Sigmoid colon (tissue), 4 donors: ENCODE measurements at regions not wholly inside any gene's neighbourhood (a gene's known extent, or its start where the extent isn't known, plus 50 kb on each side); places are given as distances from the start of the nearest gene placed in this dataset.

Experiments used
- EP300 ChIP-seq, 4 donors: sonication (generic); formaldehyde crosslinking; IDR thresholded peaks; one replicate each; pipeline ENCODE4 v1.6.1; 2017; ENCODE audit warnings: antibody characterized with exemption in 4 of 4
- POLR2A ChIP-seq, 2 donors: fragments of 450-650 bp; IDR thresholded peaks; one replicate each; pipeline ENCODE4 v1.6.1; 2016; ENCODE audit warnings: antibody characterized with exemption in 2 of 2, mild to moderate bottlenecking in 2 of 2, moderate library complexity in 2 of 2
- TF ChIP-seq, protein P1 (sequence below), 4 experiments: fragments of 450-650 bp in 3 of 4; fragments of 200-600 bp in 1 of 4; IDR thresholded peaks; one replicate each; pipeline ENCODE4 v1.5.1; 2016 to 2019; ENCODE audit warnings: antibody characterized with exemption in 4 of 4, mild to moderate bottlenecking in 3 of 4, moderate library complexity in 2 of 4

DNA sequence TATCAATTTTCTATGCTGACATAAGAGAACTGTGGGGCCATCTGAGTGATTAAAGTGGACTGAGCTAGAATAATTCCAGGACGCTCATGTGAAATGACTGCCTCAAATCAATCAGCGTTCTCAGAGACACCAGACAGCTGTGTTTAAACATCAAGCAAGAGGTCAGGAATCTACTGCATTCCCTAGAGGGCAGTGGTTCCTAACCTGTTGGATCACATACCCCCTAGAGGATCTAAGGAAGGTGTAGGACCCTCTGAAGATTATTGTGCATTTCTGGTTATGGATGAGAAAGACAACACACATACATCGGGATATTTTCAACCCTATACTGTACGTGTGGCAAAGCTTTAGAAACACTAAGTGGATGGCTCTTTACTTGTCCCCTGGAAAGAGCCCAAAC is 51.8 kb upstream of the FREM2 start:
- TF ChIP-seq, protein P1, sequence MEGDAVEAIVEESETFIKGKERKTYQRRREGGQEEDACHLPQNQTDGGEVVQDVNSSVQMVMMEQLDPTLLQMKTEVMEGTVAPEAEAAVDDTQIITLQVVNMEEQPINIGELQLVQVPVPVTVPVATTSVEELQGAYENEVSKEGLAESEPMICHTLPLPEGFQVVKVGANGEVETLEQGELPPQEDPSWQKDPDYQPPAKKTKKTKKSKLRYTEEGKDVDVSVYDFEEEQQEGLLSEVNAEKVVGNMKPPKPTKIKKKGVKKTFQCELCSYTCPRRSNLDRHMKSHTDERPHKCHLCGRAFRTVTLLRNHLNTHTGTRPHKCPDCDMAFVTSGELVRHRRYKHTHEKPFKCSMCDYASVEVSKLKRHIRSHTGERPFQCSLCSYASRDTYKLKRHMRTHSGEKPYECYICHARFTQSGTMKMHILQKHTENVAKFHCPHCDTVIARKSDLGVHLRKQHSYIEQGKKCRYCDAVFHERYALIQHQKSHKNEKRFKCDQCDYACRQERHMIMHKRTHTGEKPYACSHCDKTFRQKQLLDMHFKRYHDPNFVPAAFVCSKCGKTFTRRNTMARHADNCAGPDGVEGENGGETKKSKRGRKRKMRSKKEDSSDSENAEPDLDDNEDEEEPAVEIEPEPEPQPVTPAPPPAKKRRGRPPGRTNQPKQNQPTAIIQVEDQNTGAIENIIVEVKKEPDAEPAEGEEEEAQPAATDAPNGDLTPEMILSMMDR (IDR thresholded peaks at IDR 0.05) = no peak
- TF ChIP-seq POLR2A (IDR thresholded peaks at IDR 0.05) (no peak), EP300 (IDR thresholded peaks at IDR 0.05) (no peak)
